HG03469 (cell line): ENCODE measurements at regions not wholly inside any gene's neighbourhood (a gene's known extent, or its start where the extent isn't known, plus 50 kb on each side); places are given as distances from the start of the nearest gene placed in this dataset.

Experiments used
- ATAC-seq: cut with Tn5 transposase; IDR thresholded peaks from one replicate; pipeline ENCODE4 v1.9.1; 2021; ENCODE audit warnings: mild to moderate bottlenecking, moderate library complexity, moderate number of reproducible peaks; ENCODE audit not compliant: unreplicated experiment

- ATAC-seq, result no peak
Observed at GRCh38 chr22:18731075-18731666, 119.5 kb upstream of the RIMBP3 start.

- peak; percentile 79 for ATAC-seq
Observed at GRCh38 chr22:18730410-18730809, 118.7 kb upstream of the RIMBP3 start.
